ENCODE measurements at regions not wholly inside any gene's neighbourhood (a gene's known extent, or its start where the extent isn't known, plus 50 kb on each side); places are given as distances from the start of the nearest gene placed in this dataset.

DNA sequence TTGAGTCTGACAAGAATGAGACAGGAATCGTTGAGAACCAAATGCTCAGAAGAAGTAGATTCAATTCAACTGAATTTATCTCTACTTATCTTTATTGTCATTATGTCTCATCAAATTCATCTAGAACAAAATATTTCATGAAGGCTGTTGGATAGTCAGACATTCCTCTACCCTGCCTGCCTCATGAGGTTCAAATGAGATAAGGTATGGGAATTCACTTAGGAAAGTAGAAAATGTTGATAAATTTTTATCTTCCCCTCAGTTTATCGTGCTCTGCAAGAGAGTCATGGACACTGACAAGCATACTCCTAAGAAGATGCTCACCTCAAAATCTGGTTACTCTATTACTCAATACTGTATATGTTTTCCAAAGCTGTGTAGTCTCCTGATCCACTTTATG is 149.7 kb upstream of the CDIN1 start:
- no peak overlapping the region for H3K27ac ChIP-seq
- no peak for TF ChIP-seq POLR2A (IDR thresholded peaks at IDR 0.05)
- TF ChIP-seq, protein P1, sequence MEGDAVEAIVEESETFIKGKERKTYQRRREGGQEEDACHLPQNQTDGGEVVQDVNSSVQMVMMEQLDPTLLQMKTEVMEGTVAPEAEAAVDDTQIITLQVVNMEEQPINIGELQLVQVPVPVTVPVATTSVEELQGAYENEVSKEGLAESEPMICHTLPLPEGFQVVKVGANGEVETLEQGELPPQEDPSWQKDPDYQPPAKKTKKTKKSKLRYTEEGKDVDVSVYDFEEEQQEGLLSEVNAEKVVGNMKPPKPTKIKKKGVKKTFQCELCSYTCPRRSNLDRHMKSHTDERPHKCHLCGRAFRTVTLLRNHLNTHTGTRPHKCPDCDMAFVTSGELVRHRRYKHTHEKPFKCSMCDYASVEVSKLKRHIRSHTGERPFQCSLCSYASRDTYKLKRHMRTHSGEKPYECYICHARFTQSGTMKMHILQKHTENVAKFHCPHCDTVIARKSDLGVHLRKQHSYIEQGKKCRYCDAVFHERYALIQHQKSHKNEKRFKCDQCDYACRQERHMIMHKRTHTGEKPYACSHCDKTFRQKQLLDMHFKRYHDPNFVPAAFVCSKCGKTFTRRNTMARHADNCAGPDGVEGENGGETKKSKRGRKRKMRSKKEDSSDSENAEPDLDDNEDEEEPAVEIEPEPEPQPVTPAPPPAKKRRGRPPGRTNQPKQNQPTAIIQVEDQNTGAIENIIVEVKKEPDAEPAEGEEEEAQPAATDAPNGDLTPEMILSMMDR (IDR thresholded peaks at IDR 0.05), result no peak
- H3K9me3 ChIP-seq (replicated peaks in 1 of 3), result no peaks in the 10 kb centered on the region
- no peaks in the 10 kb centered on the region for H3K36me3 ChIP-seq (replicated peaks in 1 of 2)
- H3K4me1 ChIP-seq (replicated peaks in 1 of 2), result no peaks in the 10 kb centered on the region
- H3K4me3 ChIP-seq, result no peak overlapping the region
- DNase-seq, result no peak
- no peaks in the 10 kb centered on the region for H3K27me3 ChIP-seq
- intact Hi-C loops (cut with DNase I), result no loop called here
- WGBS, 4 donors, result 81 to 95% (median 86%) methylated on average over 2 of the region's 2 CpGs

- no peak for TF ChIP-seq POLR2A (IDR thresholded peaks at IDR 0.05)
- TF ChIP-seq, protein P1 (IDR thresholded peaks at IDR 0.05), result no peak
- no peak overlapping the region for H3K27ac ChIP-seq
- 79 to 93% (median 91%) methylated on average over 1 of the region's 1 CpG for WGBS, 4 donors
- no peaks in the 10 kb centered on the region for H3K36me3 ChIP-seq (replicated peaks in 1 of 2)
- H3K4me3 ChIP-seq, result no peak overlapping the region
- no peak for DNase-seq
- no peaks in the 10 kb centered on the region for H3K27me3 ChIP-seq
- intact Hi-C loops (cut with DNase I), result no loop called here
- H3K9me3 ChIP-seq (replicated peaks in 1 of 3), result no peaks in the 10 kb centered on the region
- no peaks in the 10 kb centered on the region for H3K4me1 ChIP-seq (replicated peaks in 1 of 2)
Measured at GRCh38 chr15:36430280-36430679, 149.1 kb upstream of the CDIN1 start.

DNA sequence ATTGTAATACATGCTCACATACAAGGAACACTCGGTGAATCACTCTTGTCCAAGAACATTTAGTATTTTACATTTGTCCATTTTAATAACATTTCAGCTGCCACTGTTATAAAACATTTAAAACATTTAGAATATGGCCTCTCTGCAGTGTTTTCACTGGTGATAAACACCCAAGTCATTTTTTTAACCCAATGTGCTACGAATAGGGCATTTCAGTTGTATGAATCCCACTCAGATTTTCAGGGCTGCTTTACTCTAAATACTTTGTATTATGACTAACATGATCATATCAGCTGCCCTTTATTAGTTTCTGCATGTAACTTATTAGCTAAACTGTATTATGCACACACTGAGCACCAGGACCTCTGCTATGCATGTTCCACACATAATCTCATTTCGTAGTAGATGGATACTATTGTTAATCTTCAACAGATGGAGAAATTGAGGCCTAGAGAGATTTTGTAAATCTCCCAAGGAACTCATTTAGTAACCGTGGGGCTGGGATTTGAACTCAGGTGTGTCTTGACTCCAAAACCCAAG is 148.6 kb upstream of the CDIN1 start:
- H3K9me3 ChIP-seq (replicated peaks in 1 of 3), result no peaks in the 10 kb centered on the region
- H3K4me3 ChIP-seq, result no peak overlapping the region
- DNase-seq, result no peak
- no peak overlapping the region for H3K27ac ChIP-seq
- no peaks in the 10 kb centered on the region for H3K27me3 ChIP-seq
- intact Hi-C loops (cut with DNase I), result no loop called here
- no peaks in the 10 kb centered on the region for H3K36me3 ChIP-seq (replicated peaks in 1 of 2)
- TF ChIP-seq, protein P1 (IDR thresholded peaks at IDR 0.05), result no peak
- TF ChIP-seq POLR2A (IDR thresholded peaks at IDR 0.05), result no peak
- no peaks in the 10 kb centered on the region for H3K4me1 ChIP-seq (replicated peaks in 1 of 2)
- 84 to 90% (median 89%) methylated on average over 4 of the region's 4 CpGs for WGBS, 4 donors

GRCh38 chr15:36432161-36432560 is 147.3 kb upstream of the CDIN1 start:
- Histone ChIP-seq H3K27ac (no peak overlapping the region), H3K27me3 (no peaks in the 10 kb centered on the region), H3K4me1 (replicated peaks in 1 of 2) (no peaks in the 10 kb centered on the region), H3K4me3 (no peak overlapping the region), H3K36me3 (replicated peaks in 1 of 2) (no peaks in the 10 kb centered on the region), H3K9me3 (replicated peaks in 1 of 3) (no peaks in the 10 kb centered on the region)
- intact Hi-C loops (cut with DNase I), result no loop called here
- 50 to 63% (median 56%) methylated on average over 2 of the region's 2 CpGs for WGBS, 4 donors
- DNase-seq, result no peak
- TF ChIP-seq, protein P1 (IDR thresholded peaks at IDR 0.05), result no peak
- no peak for TF ChIP-seq POLR2A (IDR thresholded peaks at IDR 0.05)

All from adrenal gland (tissue), 9 donors.